Loucy (cell line): ENCODE measurements at regions not wholly inside any gene's neighbourhood (a gene's known extent, or its start where the extent isn't known, plus 50 kb on each side); places are given as distances from the start of the nearest gene placed in this dataset.

Experiments used
- H2AFZ ChIP-seq: fragments of 200-600 bp; sonication (generic); 2 replicates; pipeline ENCODE4 v1.6.0; 2016; ENCODE audit warnings: antibody characterized with exemption, mild to moderate bottlenecking, low read length, moderate library complexity
- H3F3A ChIP-seq: fragments of 200-600 bp; 2 replicates; pipeline ENCODE4 v1.6.0; 2016; ENCODE audit warnings: antibody characterized with exemption, low read depth, mild to moderate bottlenecking
- H3K27me3 ChIP-seq: fragments of 200-600 bp; sonication (generic); 2 replicates; pipeline ENCODE4 v1.6.1; 2014; ENCODE audit warnings: low read length, mild to moderate bottlenecking; ENCODE audit not compliant: insufficient read depth, poor library complexity, severe bottlenecking
- H3K36me3 ChIP-seq: fragments of 200-600 bp; sonication (generic); 2 replicates; pipeline ENCODE4 v1.6.1; 2016; ENCODE audit warnings: low read length; ENCODE audit not compliant: insufficient read depth
- H3K4me1 ChIP-seq: fragments of 200-600 bp; sonication (generic); 2 replicates; pipeline ENCODE4 v1.5.1; 2014; ENCODE audit warnings: low read length, mild to moderate bottlenecking; ENCODE audit not compliant: insufficient read depth, poor library complexity, severe bottlenecking
- H3K4me2 ChIP-seq: fragments of 200-600 bp; sonication (generic); 2 replicates; pipeline ENCODE4 v1.6.0; 2014; ENCODE audit warnings: antibody characterized with exemption, low read length, low read depth, mild to moderate bottlenecking; ENCODE audit not compliant: poor library complexity, severe bottlenecking
- H3K4me3 ChIP-seq: fragments of 200-600 bp; sonication (generic); 2 replicates; pipeline ENCODE4 v1.5.1; 2014; ENCODE audit warnings: low read length, mild to moderate bottlenecking, mixed read lengths; ENCODE audit not compliant: poor library complexity, severe bottlenecking
- H3K79me2 ChIP-seq: fragments of 200-600 bp; sonication (generic); 2 replicates; pipeline ENCODE4 v1.6.1; 2014; ENCODE audit warnings: low read length; ENCODE audit not compliant: insufficient read depth
- H3K9ac ChIP-seq: fragments of 200-600 bp; sonication (generic); 2 replicates; pipeline ENCODE4 v1.6.0; 2014; ENCODE audit warnings: mild to moderate bottlenecking, low read depth, low read length, moderate library complexity; ENCODE audit not compliant: poor library complexity, severe bottlenecking
- H3K9me2 ChIP-seq: fragments of 200-600 bp; sonication (generic); replicated peaks from 2 replicates; pipeline ENCODE4 v1.6.1; 2016; ENCODE audit warnings: low read depth, low read length, mixed read lengths
- H3K9me3 ChIP-seq: fragments of 200-600 bp; sonication (generic); 2 replicates; pipeline ENCODE4 v1.6.1; 2014; ENCODE audit warnings: mild to moderate bottlenecking, antibody characterized with exemption, low read length, low read depth; ENCODE audit not compliant: insufficient read depth
- H4K20me1 ChIP-seq: fragments of 200-600 bp; sonication (generic); 2 replicates; pipeline ENCODE4 v1.6.0; 2014; ENCODE audit warnings: antibody characterized with exemption, low read length, mild to moderate bottlenecking; ENCODE audit not compliant: insufficient read depth, poor library complexity, severe bottlenecking
- EZH2phosphoT487 ChIP-seq: fragments of 200-600 bp; IDR thresholded peaks from 2 replicates; pipeline ENCODE4 v1.6.1; 2018; ENCODE audit warnings: antibody characterized with exemption, mild to moderate bottlenecking, moderate library complexity, borderline replicate concordance
- TF ChIP-seq, protein P1 (sequence below): fragments of 200-600 bp; sonication (generic); conservative IDR thresholded peaks from 2 replicates; pipeline ENCODE4 v1.5.1; 2014; ENCODE audit warnings: mild to moderate bottlenecking, antibody characterized with exemption, low read length

DNA sequence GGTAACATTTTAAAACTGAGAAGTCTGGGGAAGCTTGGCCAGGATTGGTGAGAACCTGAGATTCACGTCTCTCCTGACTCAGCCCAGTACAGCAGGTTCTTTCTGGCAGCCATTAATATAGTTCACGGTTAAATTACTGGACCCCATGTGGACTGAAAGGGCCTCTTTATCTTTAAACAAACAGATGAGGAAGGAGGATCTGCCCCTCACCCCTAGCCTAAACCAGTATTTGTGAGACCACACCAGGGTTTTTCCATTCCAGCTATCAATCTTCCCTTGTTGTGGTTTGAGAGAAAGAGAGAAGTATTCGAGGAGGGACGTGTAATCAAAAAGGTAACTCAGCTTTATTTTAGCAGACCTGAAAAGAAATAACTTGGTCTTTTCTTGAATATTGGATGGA is 137.1 kb downstream of the PROX1 start:
- Histone ChIP-seq H3K9me2 (no peaks in the 10 kb centered on the region), H3F3A (no peaks in the 10 kb centered on the region), H3K9me3 (no peaks in the 10 kb centered on the region), H3K4me2 (no peak overlapping the region), H3K9ac (no peak overlapping the region), H3K79me2 (no peaks in the 10 kb centered on the region), H2AFZ (no peak overlapping the region), H3K27me3 (no peaks in the 10 kb centered on the region), H3K4me1 (peaks cover 5% of the 10 kb centered on the region), H3K36me3 (no peaks in the 10 kb centered on the region), H3K4me3 (no peak overlapping the region), H4K20me1 (no peaks in the 10 kb centered on the region)
- TF ChIP-seq, protein P1, sequence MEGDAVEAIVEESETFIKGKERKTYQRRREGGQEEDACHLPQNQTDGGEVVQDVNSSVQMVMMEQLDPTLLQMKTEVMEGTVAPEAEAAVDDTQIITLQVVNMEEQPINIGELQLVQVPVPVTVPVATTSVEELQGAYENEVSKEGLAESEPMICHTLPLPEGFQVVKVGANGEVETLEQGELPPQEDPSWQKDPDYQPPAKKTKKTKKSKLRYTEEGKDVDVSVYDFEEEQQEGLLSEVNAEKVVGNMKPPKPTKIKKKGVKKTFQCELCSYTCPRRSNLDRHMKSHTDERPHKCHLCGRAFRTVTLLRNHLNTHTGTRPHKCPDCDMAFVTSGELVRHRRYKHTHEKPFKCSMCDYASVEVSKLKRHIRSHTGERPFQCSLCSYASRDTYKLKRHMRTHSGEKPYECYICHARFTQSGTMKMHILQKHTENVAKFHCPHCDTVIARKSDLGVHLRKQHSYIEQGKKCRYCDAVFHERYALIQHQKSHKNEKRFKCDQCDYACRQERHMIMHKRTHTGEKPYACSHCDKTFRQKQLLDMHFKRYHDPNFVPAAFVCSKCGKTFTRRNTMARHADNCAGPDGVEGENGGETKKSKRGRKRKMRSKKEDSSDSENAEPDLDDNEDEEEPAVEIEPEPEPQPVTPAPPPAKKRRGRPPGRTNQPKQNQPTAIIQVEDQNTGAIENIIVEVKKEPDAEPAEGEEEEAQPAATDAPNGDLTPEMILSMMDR = no peak
- TF ChIP-seq EZH2phosphoT487 = no peak

DNA sequence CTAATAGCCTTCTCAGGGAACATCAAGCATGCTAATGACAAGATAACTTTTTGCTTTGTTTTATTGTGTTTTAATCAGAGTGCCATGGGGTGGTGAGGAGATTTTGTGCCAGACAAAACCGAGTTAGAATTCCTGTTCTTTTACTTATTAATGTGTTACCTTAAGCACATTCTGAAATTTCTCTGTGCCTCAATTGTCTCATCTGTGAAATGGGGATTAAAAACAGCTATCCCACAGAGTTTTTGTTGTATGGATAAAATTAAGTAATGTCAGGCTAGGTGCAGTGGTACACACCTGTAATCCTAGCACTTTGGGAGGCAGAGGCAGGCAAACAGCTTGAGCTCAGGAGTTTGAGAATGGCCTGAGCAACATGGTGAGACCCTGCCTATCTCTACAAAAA is 138.0 kb downstream of the PROX1 start:
- Histone ChIP-seq H3K9me2 (no peaks in the 10 kb centered on the region), H3K4me1 (peaks cover 5% of the 10 kb centered on the region), H3K36me3 (no peaks in the 10 kb centered on the region), H3K4me2 (no peak overlapping the region), H3K79me2 (no peaks in the 10 kb centered on the region), H3K9ac (no peak overlapping the region), H4K20me1 (no peaks in the 10 kb centered on the region), H3K27me3 (no peaks in the 10 kb centered on the region), H3F3A (no peaks in the 10 kb centered on the region), H3K9me3 (no peaks in the 10 kb centered on the region), H2AFZ (no peak overlapping the region), H3K4me3 (no peak overlapping the region)
- TF ChIP-seq, protein P1 = no peak
- TF ChIP-seq EZH2phosphoT487 = no peak

DNA sequence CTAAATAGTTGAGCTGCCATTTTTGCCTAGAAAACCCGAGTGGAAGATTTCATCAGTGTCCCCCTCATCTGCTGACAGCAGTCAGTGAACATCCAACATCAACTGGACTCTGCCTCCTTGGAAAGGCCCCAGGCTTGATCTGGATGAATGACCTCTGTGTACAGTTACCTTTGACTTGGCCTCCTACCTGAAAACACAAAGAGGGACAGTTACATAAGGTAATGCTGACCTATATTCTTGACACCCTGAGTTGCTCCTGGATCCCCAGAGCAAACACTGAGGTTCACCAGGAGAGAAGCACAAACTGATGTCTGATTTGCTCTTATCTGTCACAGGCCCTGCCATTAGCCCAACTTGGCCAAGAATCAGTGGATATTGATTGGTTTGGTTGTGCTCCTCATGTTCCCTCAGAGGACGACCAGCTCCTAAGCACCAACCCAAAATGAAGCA is 138.9 kb downstream of the PROX1 start:
- no peak overlapping the region for H3K9ac ChIP-seq
- H3K9me3 ChIP-seq = no peaks in the 10 kb centered on the region
- no peaks in the 10 kb centered on the region for H3F3A ChIP-seq
- TF ChIP-seq, protein P1 = no peak
- no peak for TF ChIP-seq EZH2phosphoT487
- H3K9me2 ChIP-seq = no peaks in the 10 kb centered on the region
- no peaks in the 10 kb centered on the region for H3K79me2 ChIP-seq
- no peak overlapping the region for H3K4me3 ChIP-seq
- peaks cover 5% of the 10 kb centered on the region for H3K4me1 ChIP-seq
- H2AFZ ChIP-seq = no peak overlapping the region
- H3K4me2 ChIP-seq = no peak overlapping the region
- H4K20me1 ChIP-seq = no peaks in the 10 kb centered on the region
- H3K36me3 ChIP-seq = no peaks in the 10 kb centered on the region
- no peaks in the 10 kb centered on the region for H3K27me3 ChIP-seq
